B cell (primary cell): ENCODE measurements at regions not wholly inside any gene's neighbourhood (a gene's known extent, or its start where the extent isn't known, plus 50 kb on each side); places are given as distances from the start of the nearest gene placed in this dataset.

Source experiments
- CTCF ChIP-seq: fragments of 200-600 bp; IDR thresholded peaks from one replicate; pipeline ENCODE4 v1.8.0; 2022; ENCODE audit warnings: antibody characterized with exemption, mild to moderate bottlenecking
- EZH2 ChIP-seq: IDR thresholded peaks from 2 replicates; pipeline ENCODE4 v1.6.1; 2012; ENCODE audit warnings: borderline replicate concordance, low read depth, mild to moderate bottlenecking, moderate library complexity, low read length; ENCODE audit not compliant: insufficient read depth, poor library complexity, severe bottlenecking

- TF ChIP-seq CTCF (no peak), EZH2 (no peak)
Measured at GRCh38 chr9:80804873-80805272, 884.5 kb downstream of the TLE1 start.
